SIG-M5 treated with dmso at 0.1 percent for 504 hours (cell line): ENCODE measurements at regions not wholly inside any gene's neighbourhood (a gene's known extent, or its start where the extent isn't known, plus 50 kb on each side); places are given as distances from the start of the nearest gene placed in this dataset.
"Not testable (repeated sequence)": the region's sequence is repeated elsewhere in the genome, so short reads cannot be mapped to it uniquely, and the experiment has no call there.

Experiments
- DNase-seq: peaks from one replicate; lab custom pipeline; 2025; ENCODE audit not compliant: unreplicated experiment; lab: John Stamatoyannopoulos, UW

DNA sequence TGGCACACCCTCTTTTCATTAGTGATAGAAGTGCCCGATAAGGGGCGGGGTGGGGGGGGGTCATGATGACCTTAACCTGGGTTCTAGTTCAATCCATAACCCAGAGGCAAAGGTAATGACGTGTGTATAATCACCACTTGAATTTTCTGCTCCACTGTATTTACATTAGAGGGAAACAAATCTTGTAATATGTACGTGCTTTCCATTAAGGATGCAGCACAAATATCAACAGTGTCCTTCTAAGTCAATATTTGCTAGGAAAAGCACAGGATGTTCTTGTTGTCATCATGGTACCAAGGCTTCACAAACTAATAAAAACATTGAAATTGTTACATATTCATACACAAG, 121.2 kb upstream of the SLC38A2 start:
- DNase-seq = no peak

DNA sequence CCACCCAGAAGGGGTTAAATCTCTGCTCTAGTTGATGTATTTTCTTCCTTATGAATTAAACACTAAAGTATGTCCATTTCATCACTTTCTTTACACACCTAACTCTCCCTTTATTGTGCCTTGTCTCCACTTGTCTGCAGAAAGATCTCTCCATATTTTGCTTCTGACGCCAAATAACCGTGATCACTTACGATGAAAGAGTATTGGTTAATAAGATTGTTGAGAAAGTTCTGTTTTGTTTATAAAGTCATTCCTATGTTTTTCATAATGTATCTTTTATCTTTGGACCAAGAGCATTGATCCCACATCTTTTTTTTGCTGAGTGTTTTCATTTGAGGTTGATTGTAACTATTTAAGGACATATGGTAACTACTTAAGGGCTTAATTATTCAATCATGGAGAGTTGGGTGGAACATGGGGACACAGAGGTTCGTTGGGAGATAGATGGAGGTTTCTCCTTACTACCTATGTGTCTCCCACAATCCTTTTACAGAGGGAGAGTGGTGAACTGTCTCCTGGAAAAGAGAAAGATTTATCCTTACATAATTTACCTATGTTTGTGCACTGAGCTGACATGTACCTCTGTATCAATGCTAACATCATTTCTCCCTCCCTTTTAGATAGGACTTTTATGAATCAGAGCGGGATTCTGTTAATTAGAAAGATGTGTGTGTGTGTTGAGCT, 120.7 kb upstream of the SLC38A2 start:
- DNase-seq = no peak

DNA sequence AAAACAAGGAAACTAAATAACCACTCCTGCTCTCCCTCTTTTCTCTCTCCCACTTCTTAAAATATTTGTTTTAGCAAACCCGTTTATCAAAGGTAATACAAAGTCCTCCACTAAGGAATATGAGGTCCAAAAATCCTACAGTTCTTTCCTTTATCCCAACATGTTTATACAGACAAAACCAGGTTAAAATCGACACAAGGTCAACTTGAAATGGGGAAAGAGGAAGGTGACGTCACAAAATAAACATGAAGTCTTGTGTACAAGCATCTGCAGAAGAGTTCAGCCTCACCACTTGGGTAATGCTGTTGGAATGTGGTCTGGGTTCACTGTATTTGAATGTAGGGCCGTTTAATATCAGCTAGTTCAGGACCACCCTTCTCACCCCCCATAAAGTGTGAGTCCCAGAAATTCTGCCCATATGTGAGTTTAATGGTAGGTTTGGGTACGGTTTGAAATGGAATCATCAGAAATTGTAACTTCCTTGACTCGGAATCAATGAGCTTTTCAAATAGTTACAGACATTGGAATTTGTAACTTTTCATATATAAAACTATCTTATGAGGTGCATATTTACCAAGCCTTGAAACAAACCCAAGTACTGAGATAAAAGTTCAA, 120.0 kb upstream of the SLC38A2 start:
- peak; percentile 58 for DNase-seq

DNA sequence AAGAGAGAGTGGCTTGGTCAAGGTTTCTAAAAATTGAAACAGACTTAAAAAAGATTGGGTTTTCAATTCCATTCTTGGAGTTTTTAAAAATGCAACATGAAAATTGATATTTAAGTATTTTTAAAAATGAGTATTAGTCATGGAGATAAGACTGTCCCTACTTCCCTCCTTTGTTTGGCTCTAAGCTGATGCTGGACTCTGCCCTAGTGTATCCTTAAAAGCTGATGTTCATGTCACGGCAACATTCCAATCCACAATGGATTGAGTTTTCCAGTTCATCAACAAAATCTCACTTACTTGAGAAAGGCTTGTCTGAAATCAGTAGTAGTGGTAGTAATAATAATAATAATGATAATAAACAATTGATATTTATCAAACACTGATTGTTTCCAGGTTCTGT, 119.0 kb upstream of the SLC38A2 start:
- DNase-seq = no peak

DNA sequence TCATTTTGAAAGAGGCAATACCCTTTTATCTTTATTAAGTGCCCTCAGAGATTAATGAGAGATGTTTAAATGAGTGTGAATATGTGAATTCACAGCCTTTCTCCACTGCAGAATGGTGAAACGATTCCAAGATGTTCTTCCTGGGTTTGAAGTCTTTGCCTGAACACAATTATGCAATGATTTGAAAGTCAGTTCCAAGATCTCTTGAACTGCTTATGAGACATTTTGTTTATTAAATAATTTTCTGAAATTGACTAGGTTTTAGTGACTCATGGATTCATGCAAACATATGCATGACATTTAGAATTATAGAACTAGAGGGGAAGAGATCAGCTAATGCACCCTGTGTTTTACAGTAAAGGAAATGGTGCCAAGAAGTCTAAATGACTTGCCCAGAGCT, 118.1 kb upstream of the SLC38A2 start:
- no peak for DNase-seq

DNA sequence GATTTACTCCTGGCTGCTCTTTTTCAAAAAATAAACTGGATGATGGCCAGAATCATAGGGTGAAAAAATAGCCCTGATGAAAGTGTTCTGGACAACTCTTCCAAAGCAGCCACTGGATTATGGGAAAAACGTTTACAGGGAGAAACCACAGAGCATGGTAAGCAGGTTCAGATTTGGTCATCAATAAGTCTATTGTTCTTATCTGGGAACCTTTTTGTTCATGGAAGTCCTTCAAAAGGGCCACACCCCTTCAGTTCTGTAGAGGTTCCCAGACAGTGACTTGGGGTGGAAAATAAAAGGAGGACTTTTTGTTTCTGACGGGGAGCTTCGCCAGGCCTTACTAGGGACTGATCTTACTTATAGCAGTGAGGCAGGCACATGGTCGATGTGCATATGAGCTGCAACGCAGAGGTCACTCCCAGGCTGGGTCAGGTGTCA, 117.4 kb upstream of the SLC38A2 start:
- no peak for DNase-seq

DNA sequence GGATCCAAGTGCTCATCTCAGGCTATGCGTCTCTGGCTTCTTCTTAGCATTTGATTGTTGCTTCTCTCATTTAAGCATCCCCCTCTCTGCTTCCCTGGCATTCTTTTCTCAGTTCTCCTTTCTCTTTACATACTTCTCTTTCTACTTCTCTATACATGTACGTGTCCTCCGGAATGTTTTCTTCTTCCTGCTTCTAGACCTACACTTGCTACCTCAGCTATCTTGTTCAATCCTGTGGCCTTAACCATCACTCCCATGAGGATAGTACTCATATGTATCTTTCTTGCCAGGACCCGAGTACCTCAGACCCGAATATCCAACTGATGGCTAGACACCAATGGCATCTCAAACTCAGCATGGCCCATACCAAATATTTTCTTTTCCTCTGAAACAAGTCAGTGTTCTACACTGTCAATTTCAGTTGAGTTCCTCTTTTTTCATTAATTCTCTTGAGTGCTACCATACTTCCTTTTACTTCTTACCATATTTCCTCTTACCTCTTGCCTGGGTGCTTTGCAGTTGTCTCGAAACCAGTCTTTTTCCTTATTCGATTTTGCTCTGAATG, 115.1 kb upstream of the SLC38A2 start:
- peak; percentile 66 for DNase-seq

DNA sequence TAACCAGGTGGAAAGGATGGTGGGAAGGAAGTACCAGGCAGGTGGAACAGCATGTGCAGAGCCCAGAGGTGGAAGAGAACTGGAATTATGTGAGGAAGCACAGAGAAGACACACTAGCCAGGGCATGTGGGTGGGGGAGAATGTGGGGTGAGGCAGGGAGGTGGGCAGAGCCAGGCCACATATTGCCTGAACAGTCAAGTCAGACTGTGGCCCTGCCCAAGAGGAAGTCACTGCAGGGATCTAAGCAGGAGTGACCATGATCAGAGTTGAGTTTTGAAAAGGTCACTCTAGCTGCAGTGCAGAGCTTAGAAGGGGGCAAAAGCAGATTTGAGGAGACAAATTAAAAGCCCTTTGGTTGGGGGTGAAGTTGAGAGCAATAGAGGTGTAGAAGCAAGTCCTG, 114.0 kb upstream of the SLC38A2 start:
- no peak for DNase-seq

DNA sequence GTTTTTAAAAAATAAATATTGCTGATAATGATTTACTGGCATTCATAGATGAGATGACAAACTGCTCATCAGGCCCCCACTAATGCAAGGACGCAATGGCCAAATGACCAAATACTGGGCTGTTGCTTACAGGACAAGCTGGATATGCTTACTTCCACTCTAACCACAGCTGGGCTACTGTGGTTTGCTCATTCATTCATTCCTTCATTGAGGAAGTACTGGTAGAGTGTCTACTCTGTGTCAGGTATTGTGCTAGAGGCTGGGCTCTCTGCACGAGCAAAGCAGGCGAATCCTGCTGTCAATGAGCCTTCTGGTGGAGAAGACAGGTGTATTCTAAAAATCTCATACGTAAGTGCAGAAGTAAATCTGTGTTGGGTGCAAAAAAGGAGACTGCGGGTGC, 113.3 kb upstream of the SLC38A2 start:
- no peak for DNase-seq

DNA sequence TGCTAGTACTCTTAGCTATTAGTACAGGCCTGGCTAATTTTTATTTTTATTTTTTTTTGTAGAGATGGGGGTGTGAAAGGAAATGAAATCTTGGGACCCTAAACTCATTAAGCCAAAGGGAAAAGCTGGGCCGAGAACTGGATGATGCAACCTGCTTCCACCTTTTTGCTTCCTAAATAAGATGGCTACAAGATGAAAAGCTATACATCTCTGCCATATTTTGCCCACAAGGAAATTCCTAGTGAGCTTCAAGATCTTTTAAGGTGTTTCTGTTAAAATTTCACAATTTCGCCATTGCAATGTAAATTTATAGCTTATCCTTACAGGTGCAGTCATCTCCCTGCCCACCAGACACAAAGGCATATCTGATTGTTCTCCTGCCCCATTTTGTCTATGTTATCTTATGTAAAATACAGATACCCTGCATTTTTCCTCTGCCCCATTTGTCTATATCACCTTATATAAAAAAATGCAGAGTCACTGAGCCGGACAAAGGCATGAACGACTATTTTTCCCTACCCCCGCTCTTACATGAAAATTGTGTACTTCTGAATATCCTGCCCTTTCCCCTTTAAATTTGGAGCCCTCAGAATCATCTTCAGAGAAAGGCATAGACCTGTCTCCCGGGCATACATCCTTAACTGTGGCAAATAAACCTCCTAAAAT, 112.0 kb upstream of the SLC38A2 start:
- no peak for DNase-seq

DNA sequence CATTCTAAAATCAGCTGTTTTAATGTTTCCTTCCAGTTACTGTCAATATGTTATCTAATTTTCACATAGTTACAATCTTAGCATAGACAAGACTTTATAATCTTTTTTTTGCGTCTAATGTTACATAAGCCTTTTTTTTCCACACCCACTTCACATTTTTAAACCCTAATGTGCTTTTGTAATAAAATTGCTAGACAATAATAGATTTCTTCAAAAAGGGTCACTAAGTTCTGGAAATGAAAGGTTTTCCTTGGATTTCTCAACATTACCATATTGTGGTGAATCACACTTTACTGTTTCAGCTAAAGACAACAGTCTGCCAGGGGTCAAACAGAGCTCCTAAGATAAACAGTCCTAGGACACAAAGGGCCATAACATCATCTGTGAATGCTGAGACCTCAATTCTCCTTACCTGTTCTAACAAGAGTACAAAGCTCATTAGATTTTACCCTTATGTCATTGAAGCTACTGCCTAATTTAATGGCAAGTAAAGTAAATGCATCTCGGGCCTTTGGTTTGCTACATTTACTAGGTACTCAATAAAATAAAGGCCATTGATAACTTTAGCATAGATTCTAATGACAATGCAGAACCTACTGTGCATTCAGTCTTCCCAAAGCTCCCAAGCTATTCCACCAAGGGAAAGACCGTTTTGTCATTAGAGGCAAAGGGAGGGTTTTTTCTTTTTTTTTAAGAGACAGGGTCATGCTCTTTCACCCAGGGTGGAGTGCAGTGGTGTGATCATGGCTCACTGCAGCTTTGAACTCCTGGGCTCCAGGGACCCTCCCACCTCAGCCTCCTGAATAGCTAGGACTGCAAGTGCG, 111.2 kb upstream of the SLC38A2 start:
- DNase-seq = no peak

DNA sequence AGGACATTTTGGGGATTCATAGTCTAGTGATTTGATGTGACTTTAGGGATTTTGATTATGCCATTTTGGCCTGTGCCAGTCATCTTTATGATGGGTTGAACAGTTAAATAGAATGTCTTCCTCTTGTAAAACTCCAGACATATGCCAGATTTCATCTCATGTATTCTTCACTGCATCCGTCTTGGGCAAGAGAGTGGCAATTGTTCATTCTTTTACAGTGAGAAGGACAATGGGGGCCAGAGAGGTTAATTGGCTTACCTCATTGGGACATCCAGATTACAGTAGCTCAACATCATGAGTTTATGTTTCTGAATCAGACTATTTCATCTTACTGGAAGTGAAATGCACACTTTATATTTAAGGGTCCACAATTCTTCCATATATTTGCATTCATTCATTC, 108.2 kb upstream of the SLC38A2 start:
- no peak for DNase-seq

DNA sequence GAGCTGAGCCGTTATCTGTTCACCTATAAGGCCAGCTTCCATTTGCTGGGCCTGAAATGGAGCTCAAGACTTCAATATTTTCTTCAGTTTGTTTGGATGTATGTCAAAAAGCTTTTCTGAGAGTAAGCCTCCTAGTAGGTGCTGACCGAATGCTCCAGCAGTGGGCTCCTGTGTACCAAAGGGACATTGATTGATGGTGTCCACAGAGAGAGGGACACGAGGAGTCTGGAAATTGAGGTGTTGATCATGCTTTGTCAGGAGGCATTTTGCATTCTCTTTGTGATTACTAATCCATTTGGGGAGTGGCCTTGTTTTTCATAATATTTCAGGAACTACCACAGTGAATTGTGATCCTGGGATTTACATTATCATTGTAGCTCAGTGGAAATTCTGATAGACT, 107.7 kb upstream of the SLC38A2 start:
- DNase-seq = no peak

DNA sequence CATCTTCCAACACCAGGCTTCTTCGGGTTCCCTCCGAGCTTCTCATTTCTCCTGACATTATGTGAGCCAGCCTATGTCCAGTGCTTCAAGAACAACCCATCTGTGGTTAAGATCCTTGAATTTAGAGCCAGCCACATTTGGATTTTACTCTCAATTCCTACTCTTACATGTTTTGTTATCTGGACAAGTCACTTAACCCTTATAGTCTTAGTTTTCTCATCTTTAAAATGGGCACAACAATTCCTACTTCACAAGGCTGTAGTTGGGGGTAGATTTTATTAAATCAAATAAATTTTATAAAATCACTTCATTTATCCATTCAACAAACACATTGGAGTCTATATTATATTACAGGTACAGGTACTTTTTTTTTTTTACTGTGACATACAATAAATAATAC, 105.5 kb upstream of the SLC38A2 start:
- no peak for DNase-seq

DNA sequence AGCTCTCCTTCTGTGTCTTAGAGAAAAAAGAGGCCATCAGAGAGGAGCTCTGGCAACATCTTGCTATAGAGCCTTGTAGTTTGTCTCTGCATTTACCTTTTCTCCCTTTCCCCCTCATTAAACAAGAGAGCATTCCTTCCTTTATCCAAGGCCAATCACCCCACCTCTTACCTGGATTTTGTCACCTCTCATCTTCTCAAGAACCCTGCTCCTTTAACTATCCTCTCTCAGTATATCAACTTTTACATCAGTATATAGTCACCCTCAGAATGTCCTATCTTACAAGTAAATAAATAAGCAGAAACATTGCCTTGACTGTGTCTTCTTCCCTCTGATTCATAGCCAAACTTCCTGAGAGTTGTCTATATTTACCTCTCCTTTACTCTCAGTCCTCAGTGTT, 105.0 kb upstream of the SLC38A2 start:
- DNase-seq = no peak

DNA sequence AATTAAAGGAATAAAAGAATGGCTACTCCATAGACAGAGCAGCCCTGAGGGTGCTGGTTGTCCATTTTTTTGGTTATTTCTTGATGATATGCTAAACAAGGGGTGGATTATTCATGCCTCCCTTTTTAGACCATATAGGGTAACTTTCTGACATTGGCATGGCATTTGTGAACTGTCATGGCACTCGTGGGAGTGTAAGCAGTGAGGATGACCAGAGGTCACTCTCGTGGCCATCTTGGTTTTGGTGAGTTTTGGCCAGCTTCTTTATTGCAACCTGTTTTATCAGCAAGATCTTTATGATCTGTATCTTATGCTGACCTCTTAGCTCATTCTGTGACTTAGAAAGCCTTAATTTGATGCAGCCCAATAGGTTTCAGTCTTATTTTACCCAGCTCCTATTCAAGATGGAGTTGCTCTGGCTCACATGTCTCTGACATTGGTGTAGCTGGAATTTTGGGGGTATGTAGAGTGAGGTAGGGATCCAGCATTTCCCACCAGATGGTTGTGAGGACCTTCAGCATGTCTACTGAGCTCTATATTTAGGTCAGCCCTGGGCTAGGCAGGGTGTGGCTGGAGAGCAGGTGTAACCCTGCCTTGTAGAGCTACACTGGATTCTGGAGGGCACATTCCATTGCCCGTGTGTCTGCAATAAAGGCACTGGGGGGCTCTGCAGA, 103.5 kb upstream of the SLC38A2 start:
- DNase-seq = no peak

DNA sequence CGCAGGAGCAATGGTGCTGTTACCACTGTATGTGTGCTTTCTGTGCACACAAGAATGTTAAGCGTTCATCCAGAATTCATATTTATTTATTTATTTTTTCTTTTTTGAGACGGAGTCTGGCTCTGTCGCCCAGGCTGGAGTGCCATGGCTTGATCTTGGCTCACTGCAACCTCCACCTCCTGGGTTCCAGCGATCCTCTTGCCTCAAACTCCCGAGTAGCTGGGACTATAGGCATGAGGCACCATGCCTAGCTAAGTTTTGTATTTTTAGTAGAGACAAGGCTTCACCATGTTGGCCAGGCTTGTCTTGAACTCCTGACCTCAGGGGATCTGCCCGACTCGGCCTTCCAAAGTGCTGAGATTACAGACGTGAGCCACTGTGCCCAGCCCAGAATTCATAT, 101.8 kb upstream of the SLC38A2 start:
- not testable (repeated sequence) for DNase-seq

DNA sequence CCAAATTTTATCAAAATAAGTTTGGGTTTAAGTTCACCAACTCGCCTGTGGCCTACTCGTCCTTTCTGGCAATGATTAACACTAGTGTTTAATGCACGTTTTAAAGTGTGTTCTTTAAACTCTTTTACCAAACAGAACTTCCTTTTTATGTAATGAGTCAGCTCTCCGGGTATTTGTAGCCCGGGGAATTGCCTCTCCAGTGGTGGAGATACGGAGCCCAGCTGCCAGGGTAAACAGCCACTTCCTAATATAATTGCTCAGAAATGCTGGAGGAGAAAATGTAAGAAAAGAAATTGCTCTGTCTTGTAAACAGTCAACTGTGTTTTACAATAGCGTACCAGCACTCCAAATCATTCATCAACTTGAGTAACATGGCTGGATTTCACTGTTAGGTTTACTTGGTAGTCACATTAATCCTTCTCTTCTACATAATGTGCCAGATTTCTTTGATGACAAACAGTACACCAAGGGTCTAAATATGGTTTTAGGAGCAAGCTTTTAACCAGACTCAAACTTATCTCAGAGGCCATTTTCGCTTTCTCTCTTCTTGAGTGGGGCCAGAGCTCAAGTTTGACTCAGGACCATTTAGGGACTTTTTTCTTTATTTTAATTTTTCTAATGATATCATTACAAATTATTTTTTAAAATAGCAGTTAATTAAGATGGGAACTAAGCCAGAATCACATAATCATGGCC, 101.2 kb upstream of the SLC38A2 start:
- DNase-seq = peak; percentile 93

DNA sequence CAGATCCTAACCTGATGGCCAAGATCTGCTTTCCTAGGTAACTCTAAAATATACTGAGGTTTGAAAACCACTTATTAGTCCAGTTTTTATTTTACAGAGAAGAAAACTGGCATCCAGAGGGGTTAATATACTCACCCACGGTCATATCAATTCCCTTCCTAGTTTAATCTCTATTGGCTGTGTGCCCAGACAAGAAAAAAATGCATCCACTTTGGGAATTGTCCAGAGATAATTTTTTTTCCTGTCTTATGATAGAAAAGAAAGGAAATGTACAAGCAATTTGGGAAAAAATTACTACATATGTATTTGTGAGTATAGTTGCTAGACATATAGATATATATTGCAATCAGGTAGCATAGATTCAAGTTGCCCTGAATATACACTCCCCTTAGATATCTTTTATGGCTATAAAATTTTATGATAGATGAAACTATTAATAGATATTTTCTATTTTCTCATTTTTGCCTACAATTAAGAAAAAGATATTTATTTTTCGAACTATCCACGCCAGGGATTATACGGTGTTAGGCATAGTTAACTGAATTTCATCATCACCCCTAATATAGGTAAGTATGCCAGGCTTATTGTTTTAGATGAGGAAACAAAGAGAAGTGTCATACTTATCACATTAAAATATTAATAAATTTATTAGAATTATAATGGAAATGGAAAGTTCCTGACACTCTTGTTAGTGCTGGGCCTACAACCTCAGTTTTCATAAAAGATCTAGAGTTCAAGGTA, 100.5 kb upstream of the SLC38A2 start:
- DNase-seq = no peak
